ENCODE measurements at regions not wholly inside any gene's neighbourhood (a gene's known extent, or its start where the extent isn't known, plus 50 kb on each side); places are given as distances from the start of the nearest gene placed in this dataset.

DNA sequence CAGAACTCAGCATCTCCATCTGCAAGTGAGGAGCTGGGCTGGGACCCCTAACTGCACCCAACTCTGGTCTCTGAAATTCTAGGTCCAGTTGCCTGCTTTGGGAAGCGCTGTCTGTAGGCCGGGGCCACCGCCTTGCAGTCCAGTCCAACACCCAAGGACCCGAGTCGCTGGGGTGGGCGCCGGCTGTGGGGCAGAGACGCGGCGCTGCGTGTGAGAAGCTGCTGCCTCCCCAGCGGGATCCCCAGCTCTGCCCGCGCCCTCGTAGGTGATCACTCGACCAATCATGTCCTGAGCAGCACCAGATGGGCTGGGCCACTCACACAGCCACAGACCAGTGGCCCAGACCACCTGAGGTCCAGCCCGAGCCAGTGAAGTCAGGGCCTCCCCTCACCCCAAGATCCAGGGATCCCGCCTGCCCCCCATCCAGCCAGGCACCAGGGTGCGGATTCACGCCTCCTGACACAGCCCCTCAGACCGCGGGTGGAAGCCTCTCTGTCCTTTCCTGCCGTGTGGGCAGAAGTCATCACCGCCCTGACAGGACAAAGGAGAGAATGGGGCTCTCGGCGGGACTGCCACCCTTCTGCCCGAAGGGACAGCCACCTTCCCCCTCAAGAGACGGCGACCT is 67.4 kb upstream of the ADGRA1 start (continued):
- TF ChIP-seq, protein P1, sequence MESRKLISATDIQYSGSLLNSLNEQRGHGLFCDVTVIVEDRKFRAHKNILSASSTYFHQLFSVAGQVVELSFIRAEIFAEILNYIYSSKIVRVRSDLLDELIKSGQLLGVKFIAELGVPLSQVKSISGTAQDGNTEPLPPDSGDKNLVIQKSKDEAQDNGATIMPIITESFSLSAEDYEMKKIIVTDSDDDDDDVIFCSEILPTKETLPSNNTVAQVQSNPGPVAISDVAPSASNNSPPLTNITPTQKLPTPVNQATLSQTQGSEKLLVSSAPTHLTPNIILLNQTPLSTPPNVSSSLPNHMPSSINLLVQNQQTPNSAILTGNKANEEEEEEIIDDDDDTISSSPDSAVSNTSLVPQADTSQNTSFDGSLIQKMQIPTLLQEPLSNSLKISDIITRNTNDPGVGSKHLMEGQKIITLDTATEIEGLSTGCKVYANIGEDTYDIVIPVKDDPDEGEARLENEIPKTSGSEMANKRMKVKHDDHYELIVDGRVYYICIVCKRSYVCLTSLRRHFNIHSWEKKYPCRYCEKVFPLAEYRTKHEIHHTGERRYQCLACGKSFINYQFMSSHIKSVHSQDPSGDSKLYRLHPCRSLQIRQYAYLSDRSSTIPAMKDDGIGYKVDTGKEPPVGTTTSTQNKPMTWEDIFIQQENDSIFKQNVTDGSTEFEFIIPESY (IDR thresholded peaks at IDR 0.05), result no peak
- TF ChIP-seq TAF1 (conservative IDR thresholded peaks at IDR 0.05) (no peak), GABPA (IDR thresholded peaks at IDR 0.05 in 1 of 2, conservative IDR thresholded peaks at IDR 0.05 in 1 of 2) (no peak), FOXA1 (IDR thresholded peaks at IDR 0.05) (no peak)

DNA sequence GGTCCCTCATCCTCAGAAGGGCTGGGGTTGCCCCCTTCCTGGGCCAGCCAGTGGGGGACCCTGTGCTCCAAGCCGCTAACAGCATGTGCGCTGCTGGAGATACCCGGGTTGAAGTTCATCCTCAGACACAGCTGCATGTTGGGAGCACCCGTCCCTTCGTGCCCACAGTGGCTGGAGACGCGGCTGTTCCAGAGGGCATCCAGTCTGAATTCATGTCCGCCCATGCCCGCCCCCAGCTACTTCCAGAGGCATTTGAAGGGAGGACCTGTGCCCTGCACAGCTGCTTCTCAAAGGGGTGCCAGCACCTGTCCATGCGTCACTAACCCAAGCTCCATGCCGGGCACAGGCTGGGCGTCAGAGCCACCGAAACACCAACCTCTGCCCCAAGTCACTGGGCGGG is 68.1 kb upstream of the ADGRA1 start:
- H3K9me3 ChIP-seq (ENCODE audit: control insufficient read depth in 4 of 4, low read length in 3 of 4), result no peaks in the 10 kb centered on the region
- no peak overlapping the region for H3K4me3 ChIP-seq (ENCODE audit: low read depth in 1 of 3, low read length in 3 of 3)
- TF ChIP-seq EGR1 (IDR thresholded peaks at IDR 0.05; ENCODE audit: low read depth in 2 of 2) (no peak), TAF1 (conservative IDR thresholded peaks at IDR 0.05) (no peak), YY1 (IDR thresholded peaks at IDR 0.05) (no peak), GABPA (IDR thresholded peaks at IDR 0.05 in 1 of 2, conservative IDR thresholded peaks at IDR 0.05 in 1 of 2) (no peak), NR2F2 (IDR thresholded peaks at IDR 0.05) (no peak), JUND (IDR thresholded peaks at IDR 0.05) (no peak), FOXA2 (IDR thresholded peaks at IDR 0.05) (no peak), SP1 (IDR thresholded peaks at IDR 0.05) (no peak), FOXA1 (IDR thresholded peaks at IDR 0.05) (no peak), HNF4A (conservative IDR thresholded peaks at IDR 0.05) (no peak)
- TF ChIP-seq, protein P2, sequence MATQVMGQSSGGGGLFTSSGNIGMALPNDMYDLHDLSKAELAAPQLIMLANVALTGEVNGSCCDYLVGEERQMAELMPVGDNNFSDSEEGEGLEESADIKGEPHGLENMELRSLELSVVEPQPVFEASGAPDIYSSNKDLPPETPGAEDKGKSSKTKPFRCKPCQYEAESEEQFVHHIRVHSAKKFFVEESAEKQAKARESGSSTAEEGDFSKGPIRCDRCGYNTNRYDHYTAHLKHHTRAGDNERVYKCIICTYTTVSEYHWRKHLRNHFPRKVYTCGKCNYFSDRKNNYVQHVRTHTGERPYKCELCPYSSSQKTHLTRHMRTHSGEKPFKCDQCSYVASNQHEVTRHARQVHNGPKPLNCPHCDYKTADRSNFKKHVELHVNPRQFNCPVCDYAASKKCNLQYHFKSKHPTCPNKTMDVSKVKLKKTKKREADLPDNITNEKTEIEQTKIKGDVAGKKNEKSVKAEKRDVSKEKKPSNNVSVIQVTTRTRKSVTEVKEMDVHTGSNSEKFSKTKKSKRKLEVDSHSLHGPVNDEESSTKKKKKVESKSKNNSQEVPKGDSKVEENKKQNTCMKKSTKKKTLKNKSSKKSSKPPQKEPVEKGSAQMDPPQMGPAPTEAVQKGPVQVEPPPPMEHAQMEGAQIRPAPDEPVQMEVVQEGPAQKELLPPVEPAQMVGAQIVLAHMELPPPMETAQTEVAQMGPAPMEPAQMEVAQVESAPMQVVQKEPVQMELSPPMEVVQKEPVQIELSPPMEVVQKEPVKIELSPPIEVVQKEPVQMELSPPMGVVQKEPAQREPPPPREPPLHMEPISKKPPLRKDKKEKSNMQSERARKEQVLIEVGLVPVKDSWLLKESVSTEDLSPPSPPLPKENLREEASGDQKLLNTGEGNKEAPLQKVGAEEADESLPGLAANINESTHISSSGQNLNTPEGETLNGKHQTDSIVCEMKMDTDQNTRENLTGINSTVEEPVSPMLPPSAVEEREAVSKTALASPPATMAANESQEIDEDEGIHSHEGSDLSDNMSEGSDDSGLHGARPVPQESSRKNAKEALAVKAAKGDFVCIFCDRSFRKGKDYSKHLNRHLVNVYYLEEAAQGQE (IDR thresholded peaks at IDR 0.05), result no peak
- TF ChIP-seq, protein P1 (IDR thresholded peaks at IDR 0.05), result no peak
- TF ChIP-seq, protein P3, sequence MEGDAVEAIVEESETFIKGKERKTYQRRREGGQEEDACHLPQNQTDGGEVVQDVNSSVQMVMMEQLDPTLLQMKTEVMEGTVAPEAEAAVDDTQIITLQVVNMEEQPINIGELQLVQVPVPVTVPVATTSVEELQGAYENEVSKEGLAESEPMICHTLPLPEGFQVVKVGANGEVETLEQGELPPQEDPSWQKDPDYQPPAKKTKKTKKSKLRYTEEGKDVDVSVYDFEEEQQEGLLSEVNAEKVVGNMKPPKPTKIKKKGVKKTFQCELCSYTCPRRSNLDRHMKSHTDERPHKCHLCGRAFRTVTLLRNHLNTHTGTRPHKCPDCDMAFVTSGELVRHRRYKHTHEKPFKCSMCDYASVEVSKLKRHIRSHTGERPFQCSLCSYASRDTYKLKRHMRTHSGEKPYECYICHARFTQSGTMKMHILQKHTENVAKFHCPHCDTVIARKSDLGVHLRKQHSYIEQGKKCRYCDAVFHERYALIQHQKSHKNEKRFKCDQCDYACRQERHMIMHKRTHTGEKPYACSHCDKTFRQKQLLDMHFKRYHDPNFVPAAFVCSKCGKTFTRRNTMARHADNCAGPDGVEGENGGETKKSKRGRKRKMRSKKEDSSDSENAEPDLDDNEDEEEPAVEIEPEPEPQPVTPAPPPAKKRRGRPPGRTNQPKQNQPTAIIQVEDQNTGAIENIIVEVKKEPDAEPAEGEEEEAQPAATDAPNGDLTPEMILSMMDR (IDR thresholded peaks at IDR 0.05; ENCODE audit: low read depth, low read length, missing input control), result no peak
- peaks cover 0 to 2% (median 0%) of the 10 kb centered on the region in 4 donors for H3K27me3 ChIP-seq (ENCODE audit: control insufficient read depth in 4 of 4, insufficient read depth in 4 of 4, low read length in 3 of 4)
- no peaks in the 10 kb centered on the region for H3K36me3 ChIP-seq (ENCODE audit: control insufficient read depth in 4 of 4, insufficient read depth in 3 of 4, low read depth in 1 of 4, low read length in 3 of 4)
- WGBS, result 95% methylated on average over 14 of the region's 14 CpGs
- DNase-seq (ENCODE audit: low spot score), result no peak
- H3K4me1 ChIP-seq (ENCODE audit: control insufficient read depth in 4 of 4, insufficient read depth in 4 of 4, low read length in 3 of 4), result no peaks in the 10 kb centered on the region
- H3K9ac ChIP-seq (ENCODE audit: low read depth in 1 of 2, low read length in 2 of 2), result no peak overlapping the region
- H3K27ac ChIP-seq (ENCODE audit: low read depth in 1 of 2, low read length in 2 of 2), result no peak overlapping the region
